ENCODE measurements at regions not wholly inside any gene's neighbourhood (a gene's known extent, or its start where the extent isn't known, plus 50 kb on each side); places are given as distances from the start of the nearest gene placed in this dataset.

DNA sequence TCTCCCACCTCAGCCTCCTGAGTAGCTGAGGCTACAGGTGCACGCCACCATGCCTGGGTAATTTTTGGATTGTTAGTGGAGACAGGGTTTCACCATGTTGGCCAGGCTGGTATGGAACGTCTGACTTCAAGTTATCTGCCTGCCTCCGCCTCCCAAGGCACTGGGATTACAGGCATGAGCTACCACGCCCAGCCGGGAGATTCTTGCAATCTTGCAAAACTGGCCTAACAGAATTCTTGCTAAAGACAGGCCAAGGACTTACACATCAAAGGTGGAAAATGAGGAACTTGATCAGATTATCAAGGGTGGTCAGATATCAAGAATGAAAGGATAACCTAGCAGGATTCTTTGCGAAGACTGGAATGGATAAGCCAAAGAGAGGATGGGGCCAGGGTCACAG is 98.3 kb upstream of the TIAM1 start:
- DNase-seq (ENCODE audit: low read depth), result no peak
- TF ChIP-seq, protein P1, sequence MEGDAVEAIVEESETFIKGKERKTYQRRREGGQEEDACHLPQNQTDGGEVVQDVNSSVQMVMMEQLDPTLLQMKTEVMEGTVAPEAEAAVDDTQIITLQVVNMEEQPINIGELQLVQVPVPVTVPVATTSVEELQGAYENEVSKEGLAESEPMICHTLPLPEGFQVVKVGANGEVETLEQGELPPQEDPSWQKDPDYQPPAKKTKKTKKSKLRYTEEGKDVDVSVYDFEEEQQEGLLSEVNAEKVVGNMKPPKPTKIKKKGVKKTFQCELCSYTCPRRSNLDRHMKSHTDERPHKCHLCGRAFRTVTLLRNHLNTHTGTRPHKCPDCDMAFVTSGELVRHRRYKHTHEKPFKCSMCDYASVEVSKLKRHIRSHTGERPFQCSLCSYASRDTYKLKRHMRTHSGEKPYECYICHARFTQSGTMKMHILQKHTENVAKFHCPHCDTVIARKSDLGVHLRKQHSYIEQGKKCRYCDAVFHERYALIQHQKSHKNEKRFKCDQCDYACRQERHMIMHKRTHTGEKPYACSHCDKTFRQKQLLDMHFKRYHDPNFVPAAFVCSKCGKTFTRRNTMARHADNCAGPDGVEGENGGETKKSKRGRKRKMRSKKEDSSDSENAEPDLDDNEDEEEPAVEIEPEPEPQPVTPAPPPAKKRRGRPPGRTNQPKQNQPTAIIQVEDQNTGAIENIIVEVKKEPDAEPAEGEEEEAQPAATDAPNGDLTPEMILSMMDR (conservative IDR thresholded peaks at IDR 0.05; ENCODE audit: low read depth, low read length), result no peak
- no peak overlapping the region for H3K4me3 ChIP-seq (ENCODE audit: low read length)

DNA sequence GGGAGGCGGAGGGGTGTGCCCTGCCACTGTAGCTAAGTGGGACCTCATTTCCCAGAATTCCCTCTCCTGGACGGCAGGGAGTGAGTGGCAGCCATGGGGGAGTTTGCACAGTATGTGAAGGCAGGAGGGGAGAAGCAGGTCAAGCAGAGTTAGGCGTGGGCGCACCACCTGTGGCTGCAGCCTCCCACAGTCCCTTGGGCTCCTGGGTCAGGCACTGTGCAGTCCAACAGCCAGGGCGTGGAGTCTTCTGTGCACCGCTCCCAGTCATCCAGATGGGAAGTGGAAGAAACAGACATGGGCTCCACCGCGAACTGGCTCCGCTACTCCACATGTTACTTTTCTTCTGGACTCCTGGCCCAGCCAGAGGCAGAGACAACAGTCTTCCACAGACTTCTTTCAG is 85.4 kb upstream of the TIAM1 start:
- TF ChIP-seq, protein P1 (conservative IDR thresholded peaks at IDR 0.05; ENCODE audit: low read depth, low read length), result no peak
- no peak overlapping the region for H3K4me3 ChIP-seq (ENCODE audit: low read length)
- DNase-seq (ENCODE audit: low read depth), result no peak

DNA sequence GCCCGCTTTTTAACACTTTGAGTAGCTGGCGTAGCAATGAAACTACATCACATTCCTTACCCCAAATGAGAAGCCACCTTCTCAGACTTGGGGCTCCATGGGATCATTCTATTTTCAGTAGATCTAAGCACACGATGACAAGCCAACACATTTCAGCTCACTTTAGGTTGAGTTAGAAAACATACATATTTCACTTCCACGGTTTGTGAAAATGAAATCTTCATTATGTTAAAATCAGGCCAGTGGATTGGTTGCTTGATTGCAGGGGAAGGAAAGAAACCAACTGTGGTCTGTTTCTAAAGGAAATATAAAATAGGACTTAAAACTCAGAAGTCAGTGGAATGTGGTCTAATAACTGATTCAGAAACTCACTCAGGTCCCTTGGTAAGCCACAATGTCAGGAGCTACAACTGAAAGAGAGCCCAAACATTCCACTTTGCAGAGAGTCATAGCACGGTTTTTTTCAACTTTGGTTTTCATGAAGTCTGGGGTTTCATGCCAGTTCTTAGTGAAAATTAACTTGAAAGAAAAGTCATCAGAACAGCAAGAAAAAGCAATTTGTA is 82.3 kb upstream of the TIAM1 start:
- no peak for DNase-seq (ENCODE audit: low read depth)
- TF ChIP-seq, protein P1 (conservative IDR thresholded peaks at IDR 0.05; ENCODE audit: low read depth, low read length), result no peak

DNA sequence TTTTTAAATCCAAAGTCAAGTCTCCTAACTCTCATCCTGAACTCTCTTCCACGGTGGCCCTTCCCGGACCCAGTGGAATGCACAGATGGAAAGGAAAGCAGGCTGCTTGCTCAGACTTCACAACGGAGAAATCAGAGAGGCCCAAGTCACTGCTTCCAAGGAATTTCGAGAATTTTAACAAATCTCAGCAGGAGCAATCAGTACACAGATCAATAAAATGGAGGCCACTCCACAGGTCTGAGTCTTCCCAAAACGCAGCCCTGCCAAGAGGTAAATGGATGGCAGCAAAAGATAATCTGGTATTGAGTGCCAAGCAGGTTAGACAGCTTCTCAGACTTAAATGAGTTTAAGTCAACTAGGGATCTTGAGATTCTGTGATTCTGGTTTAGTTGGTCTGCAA is 81.1 kb upstream of the TIAM1 start:
- H3K4me3 ChIP-seq (ENCODE audit: low read length), result no peak overlapping the region
- TF ChIP-seq, protein P1 (conservative IDR thresholded peaks at IDR 0.05; ENCODE audit: low read depth, low read length), result no peak
- DNase-seq (ENCODE audit: low read depth), result no peak

More for the DNA sequence above, 82.3 kb upstream of the TIAM1 start:
- H3K4me3 ChIP-seq (ENCODE audit: low read length), result no peak overlapping the region

DNA sequence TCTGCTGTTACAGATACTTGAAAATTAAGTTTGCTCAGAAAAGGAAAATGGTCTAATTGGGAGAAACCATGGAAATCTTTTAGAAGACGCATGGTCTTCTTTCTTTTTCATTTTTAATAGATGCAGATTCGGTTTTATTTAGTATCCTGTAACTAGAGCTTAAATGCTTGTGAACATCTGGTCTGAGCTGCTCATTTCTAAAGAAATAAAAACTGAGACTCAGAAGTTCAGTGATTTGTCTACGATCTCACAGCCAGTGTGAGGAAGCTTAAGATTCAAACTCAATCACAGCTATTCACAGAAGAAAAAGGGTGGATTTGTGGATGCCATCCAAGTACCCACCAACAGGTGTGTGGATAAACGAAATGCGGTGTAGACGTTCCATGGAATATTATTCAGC is 80.0 kb upstream of the TIAM1 start:
- no peak overlapping the region for H3K4me3 ChIP-seq (ENCODE audit: low read length)
- DNase-seq (ENCODE audit: low read depth), result no peak
- TF ChIP-seq, protein P1 (conservative IDR thresholded peaks at IDR 0.05; ENCODE audit: low read depth, low read length), result no peak

DNA sequence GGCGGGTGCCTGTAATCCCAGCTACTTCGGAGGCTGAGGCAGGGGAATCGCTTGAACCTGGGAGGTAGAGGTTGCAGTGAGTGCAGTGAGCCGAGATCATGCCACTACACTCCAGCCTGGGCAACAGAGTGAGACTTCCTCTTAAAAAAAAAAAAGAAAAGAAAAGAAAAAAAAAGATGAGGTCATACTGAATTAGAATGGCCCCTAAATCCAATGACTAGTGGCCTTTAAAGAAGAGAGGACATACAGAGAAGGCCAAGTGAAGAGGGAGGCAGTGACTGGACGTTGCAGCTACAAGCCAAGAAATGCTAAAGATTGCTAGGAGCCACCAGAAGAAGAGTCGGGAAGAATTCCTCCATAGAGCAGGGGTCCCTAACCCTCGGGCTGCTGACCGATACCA is 76.9 kb upstream of the TIAM1 start:
- TF ChIP-seq, protein P1 (conservative IDR thresholded peaks at IDR 0.05; ENCODE audit: low read depth, low read length), result no peak
- no peak for DNase-seq (ENCODE audit: low read depth)
- H3K4me3 ChIP-seq (ENCODE audit: low read length), result no peak overlapping the region

DNA sequence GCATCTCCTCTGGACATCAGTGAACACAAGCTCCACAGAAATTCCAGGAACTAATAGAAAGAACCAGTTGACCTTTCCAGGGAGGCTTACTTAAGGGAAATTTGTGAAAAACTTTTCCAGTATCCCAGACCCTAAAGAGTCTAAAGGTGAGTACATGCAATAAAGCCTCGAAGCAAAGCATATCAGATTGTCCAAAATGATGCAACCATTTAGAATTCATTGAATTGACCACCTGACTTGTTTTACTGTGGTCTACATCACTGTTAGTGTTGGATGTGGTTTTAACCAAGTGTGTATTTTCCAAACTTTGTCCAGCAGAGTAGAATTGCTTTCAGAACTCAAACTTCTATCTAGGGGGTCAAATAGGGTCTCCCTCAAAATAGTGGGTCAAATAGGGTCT is 76.3 kb upstream of the TIAM1 start:
- no peak for DNase-seq (ENCODE audit: low read depth)
- TF ChIP-seq, protein P1 (conservative IDR thresholded peaks at IDR 0.05; ENCODE audit: low read depth, low read length), result no peak

More for the DNA sequence above, 76.3 kb upstream of the TIAM1 start:
- H3K4me3 ChIP-seq (ENCODE audit: low read length), result no peak overlapping the region

Data from retinal pigment epithelial cell (primary cell).